ENCODE measurements at regions not wholly inside any gene's neighbourhood (a gene's known extent, or its start where the extent isn't known, plus 50 kb on each side); places are given as distances from the start of the nearest gene placed in this dataset.
A peak's percentile ranks its signal among the peaks of the same experiment; 100 is the strongest.
"Not testable (repeated sequence)": the region's sequence is repeated elsewhere in the genome, so short reads cannot be mapped to it uniquely, and the experiment has no call there.

- DNase-seq (ENCODE audit: low read depth): no peak
Measured at GRCh38 chr3:187536185-187536584, 134.0 kb downstream of the SST start.

- DNase-seq (ENCODE audit: low read depth): no peak
Measured at GRCh38 chr3:187533797-187534196, 136.4 kb downstream of the SST start.

DNA sequence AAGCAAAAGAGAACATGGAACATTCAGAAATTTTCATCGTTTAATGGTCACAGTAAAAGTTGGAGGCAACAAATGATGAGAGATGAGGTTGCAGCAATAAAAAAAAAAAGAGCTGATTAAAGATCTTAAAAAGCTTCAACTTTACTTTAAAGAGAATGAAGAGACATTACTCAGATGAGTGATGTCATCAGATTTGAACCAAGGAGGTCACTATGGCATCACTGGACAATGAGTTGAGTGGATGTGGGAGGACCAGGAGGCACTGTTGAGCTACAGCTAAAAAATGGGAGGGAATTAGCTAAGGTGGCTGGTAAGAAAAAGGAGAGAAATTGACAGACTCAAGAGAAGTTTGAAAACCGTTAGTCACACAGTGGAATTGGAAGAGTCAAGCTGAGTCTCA, 138.4 kb downstream of the SST start:
- DNase-seq (ENCODE audit: low read depth): no peak

DNA sequence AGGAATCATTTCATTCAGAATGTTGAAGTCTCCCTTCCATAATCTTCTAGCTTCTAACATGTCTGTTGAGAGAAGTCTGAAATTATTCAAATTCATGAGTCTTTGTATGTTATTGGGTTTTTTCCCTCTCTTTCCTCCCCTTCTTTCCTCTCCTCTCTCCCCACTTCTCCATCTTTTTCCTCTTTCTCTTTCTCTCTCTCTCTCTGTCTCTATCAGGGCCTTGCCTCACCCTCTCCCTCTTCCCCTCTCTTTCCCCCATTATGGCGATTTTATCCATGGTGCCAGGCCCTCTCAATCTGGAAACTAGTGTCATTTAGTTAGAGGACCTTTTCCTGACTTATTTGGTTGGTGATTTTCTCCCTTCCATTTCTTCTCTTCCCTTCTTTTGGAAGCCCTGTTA, 147.3 kb downstream of the SST start:
- no peak for DNase-seq (ENCODE audit: low read depth)

DNA sequence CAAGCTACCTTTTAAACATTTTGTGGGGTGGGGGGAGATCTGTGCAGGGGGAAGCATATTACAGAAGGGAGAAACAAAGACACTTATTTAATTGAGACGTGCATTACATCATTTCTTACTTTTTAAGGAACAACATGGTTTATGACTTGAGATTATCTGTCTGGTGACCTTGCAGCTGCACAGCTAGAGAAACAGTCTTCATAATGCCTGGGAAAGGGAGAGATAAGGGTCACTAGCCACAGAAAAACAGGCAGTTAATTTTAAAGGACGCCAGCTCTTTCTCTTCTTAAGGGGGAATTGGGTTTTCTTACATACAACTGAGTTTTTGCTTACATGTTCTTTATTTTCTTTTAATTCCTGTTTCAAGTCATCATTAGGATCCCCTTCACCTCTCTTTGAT, 147.9 kb downstream of the SST start:
- no peak for DNase-seq (ENCODE audit: low read depth)

GRCh38 chr3:187521546-187521945, 148.6 kb downstream of the SST start:
- DNase-seq (ENCODE audit: low read depth): no peak

- DNase-seq (ENCODE audit: low read depth): no peak
Measured at GRCh38 chr3:187520027-187520945, 149.9 kb downstream of the SST start.

DNA sequence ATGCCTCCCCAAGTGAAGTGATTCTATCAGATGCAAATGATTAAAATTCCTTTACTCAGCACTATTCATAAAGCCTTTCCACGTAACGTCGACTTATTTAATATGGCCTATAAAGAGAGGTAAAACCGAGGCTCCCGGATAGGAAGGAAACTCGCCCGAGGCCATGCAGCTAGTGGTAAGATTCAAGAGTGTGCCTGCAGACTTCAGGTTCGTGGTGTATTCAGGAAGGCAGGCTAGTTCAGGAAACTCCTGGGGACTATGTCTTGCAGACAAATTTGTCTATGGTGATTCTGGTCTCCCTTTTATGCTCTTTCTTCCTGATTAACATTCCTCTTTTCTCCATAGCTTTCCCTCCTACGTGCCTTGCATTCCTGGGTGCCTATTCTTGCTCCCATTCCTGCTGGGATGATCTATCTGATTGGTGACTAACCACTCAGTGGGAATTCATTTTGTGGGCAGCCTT, 150.7 kb downstream of the SST start:
- DNase-seq (ENCODE audit: low read depth): peak; percentile 51

- no peak for DNase-seq (ENCODE audit: low read depth)
Measured at GRCh38 chr3:187518616-187519015, 150.4 kb downstream of the RTP4 start.

DNA sequence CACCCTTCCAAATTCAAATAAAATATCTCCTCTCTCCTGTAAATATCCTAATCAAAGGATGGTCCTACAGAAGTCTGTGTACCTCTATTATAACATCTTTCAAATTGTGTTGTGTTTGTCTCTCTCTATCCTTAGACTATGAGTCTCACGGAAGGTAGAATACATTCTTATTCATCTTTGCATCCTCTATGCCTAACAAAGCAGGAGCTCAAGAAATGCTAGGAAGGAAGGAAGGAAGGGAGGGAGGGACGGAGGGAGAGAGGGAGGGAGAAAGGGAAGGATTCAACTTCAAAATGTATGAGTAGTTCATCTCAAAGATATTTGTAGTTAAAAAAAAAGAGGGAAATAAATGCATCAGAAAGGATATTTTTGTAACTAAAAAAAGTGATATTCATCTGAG, 150.0 kb downstream of the RTP4 start:
- DNase-seq (ENCODE audit: low read depth): no peak

GRCh38 chr3:187516446-187517185, 148.4 kb downstream of the RTP4 start:
- DNase-seq (ENCODE audit: low read depth): no peak

GRCh38 chr3:187507905-187508304, 139.7 kb downstream of the RTP4 start:
- no peak for DNase-seq (ENCODE audit: low read depth)

GRCh38 chr3:187507266-187507665, 139.1 kb downstream of the RTP4 start:
- DNase-seq (ENCODE audit: low read depth): no peak

- no peak for DNase-seq (ENCODE audit: low read depth)
Measured at GRCh38 chr3:187504435-187504834, 136.2 kb downstream of the RTP4 start.

DNA sequence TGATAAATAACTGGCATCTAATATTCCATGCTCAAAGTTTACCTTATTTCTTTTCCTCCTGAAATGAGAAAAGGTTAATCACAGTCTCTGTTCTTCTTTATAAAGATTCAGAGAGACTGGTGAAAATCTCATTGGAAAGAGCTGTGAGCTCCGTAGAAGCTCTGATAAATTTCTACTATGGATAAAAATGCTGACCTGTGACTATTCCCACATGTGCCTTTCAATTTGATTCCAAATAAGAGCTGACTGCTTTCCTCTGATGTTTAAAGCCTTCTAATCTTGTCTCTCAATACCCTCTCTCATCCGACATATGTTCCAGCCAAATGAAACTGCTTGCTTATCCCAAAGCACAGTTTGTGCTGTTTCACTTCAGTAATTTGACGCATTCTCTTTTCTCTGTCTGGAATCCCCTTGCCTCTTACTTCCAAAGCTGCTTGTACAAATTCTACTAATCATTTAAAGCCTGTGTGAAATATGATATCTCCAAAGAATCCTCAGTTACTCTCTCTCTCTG, 130.1 kb downstream of the RTP4 start:
- DNase-seq (ENCODE audit: low read depth): no peak

- DNase-seq (ENCODE audit: low read depth): no peak
Measured at GRCh38 chr3:187497052-187497451, 128.9 kb downstream of the RTP4 start.

DNA sequence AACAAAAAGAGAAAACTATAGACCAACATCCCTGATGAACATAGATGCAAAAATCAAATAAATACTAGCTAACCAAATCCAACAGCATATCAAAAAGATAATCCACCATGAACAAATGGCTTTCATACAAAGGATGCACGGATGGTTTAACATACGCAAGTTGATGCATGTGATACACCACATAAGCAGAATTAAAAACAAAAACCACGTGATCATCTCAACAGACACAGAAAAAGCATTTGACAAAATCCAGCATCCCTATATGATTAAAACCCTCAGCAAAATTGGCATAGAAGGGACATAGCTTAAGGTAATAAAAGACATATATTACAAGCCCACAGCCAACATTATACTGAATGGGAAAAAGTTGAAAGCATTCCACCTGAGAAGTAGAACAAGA, 125.9 kb downstream of the RTP4 start:
- not testable (repeated sequence) for DNase-seq (ENCODE audit: low read depth)

- DNase-seq (ENCODE audit: low read depth): no peak
Measured at GRCh38 chr3:187491371-187491770, 123.2 kb downstream of the RTP4 start.

DNA sequence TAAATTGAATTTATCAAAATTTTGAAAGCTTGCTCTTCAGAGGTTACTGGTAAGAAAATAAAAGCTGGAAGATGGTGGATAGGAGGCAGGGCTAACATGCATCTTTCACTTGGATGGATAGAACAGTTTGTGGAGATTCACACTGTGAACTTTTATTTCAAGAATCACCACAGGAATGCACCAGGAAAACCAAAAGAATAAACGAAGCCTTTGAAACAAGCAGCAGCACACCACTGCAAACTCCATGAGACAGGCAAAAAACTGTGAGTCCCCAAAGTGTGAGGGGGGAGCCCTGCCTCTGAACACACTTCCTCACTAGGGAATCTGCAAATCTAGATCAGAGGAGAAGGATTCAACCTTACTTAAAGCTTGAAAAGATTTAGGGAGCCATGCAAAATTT, 122.2 kb downstream of the RTP4 start:
- DNase-seq (ENCODE audit: low read depth): no peak

GRCh38 chr3:187484547-187485295, 116.5 kb downstream of the RTP4 start:
- no peak for DNase-seq (ENCODE audit: low read depth)

GRCh38 chr3:187481426-187481825, 113.2 kb downstream of the RTP4 start:
- DNase-seq (ENCODE audit: low read depth): no peak

DNA sequence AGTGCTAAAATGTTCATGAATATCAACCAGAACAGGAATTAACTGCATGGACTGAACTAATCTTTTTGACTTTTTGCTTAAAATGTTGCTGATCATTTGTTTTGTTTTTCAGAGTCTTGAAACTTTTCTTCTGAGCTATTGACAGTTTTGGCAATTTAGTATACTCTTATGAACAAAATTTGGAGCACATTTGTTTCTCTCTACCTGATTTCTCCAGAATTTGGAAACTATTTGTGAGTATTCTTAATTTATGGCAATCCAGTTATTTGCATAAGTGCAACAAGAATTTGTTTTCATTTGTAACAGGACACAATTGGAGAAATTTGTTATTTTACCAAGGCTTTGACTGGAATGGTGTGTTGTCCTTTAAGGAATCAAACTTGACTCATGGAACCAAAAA, 107.4 kb downstream of the RTP4 start:
- not testable (repeated sequence) for DNase-seq (ENCODE audit: low read depth)
